ENCODE measurements at regions not wholly inside any gene's neighbourhood (a gene's known extent, or its start where the extent isn't known, plus 50 kb on each side); places are given as distances from the start of the nearest gene placed in this dataset.

DNA sequence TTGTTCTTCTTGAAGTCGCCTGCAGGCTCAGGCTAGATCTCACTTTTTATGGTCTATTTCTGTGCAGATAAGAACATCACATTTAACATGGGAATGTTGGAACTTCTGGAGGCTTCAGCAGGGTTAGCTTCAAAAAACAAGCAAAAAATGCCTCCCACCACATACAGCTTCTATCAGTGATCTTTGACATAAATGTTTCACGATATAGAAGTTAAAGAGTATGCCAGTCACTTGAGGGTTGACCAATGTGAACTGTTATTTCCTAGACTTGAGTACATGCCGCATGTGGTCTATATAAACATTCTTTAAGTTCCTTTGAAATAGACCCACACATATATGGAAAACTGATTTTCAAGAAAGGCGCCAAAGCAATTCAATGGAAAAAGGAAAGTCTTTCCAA, 219.2 kb upstream of the KLF14 start:
- FAIRE-seq (no peak), DNase-seq (ENCODE audit: low read depth, low spot score) (no peak)
- CTCF ChIA-PET: interaction anchor here (1.2 kb wide), 1 partner anchor 11 kb away, joined by 3 read pairs; no protein-coding TSS in a partner anchor
- H2AFZ ChIP-seq (ENCODE audit: low read depth, low read length): no peak overlapping the region
- no peak overlapping the region for H3K27ac ChIP-seq (ENCODE audit: insufficient read depth, low read depth, low read length)
- dilution Hi-C loops (cut with MboI; ENCODE audit: extremely low pct_ligation_motif_present, low sequenced_read_pairs) (no loop called here), intact Hi-C loops (cut with micrococcal nuclease) (no loop called here)
- H4K20me1 ChIP-seq (replicated peaks; ENCODE audit: control insufficient read depth, extremely low read depth, insufficient read depth, low read length): no peaks in the 10 kb centered on the region
- no TSS peak for BruUV-seq (replicated peaks)
- H3K4me3 ChIP-seq (replicated peaks in 1 of 3; ENCODE audit: insufficient read depth in 1 of 3, low read depth in 1 of 3, low read length in 3 of 3): no peak overlapping the region
- POLR2A ChIA-PET: no interaction called here
- no peaks in the 10 kb centered on the region for H3K9me3 ChIP-seq (replicated peaks; ENCODE audit: control insufficient read depth, insufficient read depth, low read length)
- no peak for TF ChIP-seq JUN (IDR thresholded peaks at IDR 0.05; ENCODE audit: borderline replicate concordance, insufficient read depth, insufficient read length, low read depth)
- TF ChIP-seq, protein P1, sequence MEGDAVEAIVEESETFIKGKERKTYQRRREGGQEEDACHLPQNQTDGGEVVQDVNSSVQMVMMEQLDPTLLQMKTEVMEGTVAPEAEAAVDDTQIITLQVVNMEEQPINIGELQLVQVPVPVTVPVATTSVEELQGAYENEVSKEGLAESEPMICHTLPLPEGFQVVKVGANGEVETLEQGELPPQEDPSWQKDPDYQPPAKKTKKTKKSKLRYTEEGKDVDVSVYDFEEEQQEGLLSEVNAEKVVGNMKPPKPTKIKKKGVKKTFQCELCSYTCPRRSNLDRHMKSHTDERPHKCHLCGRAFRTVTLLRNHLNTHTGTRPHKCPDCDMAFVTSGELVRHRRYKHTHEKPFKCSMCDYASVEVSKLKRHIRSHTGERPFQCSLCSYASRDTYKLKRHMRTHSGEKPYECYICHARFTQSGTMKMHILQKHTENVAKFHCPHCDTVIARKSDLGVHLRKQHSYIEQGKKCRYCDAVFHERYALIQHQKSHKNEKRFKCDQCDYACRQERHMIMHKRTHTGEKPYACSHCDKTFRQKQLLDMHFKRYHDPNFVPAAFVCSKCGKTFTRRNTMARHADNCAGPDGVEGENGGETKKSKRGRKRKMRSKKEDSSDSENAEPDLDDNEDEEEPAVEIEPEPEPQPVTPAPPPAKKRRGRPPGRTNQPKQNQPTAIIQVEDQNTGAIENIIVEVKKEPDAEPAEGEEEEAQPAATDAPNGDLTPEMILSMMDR (IDR thresholded peaks at IDR 0.05; ENCODE audit: extremely low read depth in 1 of 2, insufficient read depth in 1 of 2, low read depth in 1 of 2, low read length in 2 of 2): no peak
- TF ChIP-seq MYC (IDR thresholded peaks at IDR 0.05; ENCODE audit: low read depth, low read length): no peak
- no peak for TF ChIP-seq FOS (IDR thresholded peaks at IDR 0.05; ENCODE audit: borderline replicate concordance, insufficient read depth, low read length)
- no peak for TF ChIP-seq POLR2A (IDR thresholded peaks at IDR 0.05; ENCODE audit: low read depth, low read length)
- TF ChIP-seq EZH2 (IDR thresholded peaks at IDR 0.05; ENCODE audit: borderline replicate concordance, low read depth, low read length, severe bottlenecking): no peak
- no peak for TF ChIP-seq GATA2 (IDR thresholded peaks at IDR 0.05; ENCODE audit: insufficient read depth, insufficient read length, low read depth, low read length)
- TF ChIP-seq POLR2AphosphoS5 (IDR thresholded peaks at IDR 0.05; ENCODE audit: insufficient read depth, low read depth, low read length): no peak
- TF ChIP-seq, protein P2, sequence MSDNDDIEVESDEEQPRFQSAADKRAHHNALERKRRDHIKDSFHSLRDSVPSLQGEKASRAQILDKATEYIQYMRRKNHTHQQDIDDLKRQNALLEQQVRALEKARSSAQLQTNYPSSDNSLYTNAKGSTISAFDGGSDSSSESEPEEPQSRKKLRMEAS (IDR thresholded peaks at IDR 0.05; ENCODE audit: insufficient read depth, insufficient read length): no peak
- no peaks in the 10 kb centered on the region for H3K27me3 ChIP-seq (ENCODE audit: control insufficient read depth in 2 of 2, insufficient read depth in 2 of 2, low read length in 2 of 2)
- no peaks in the 10 kb centered on the region for H3K9me1 ChIP-seq (replicated peaks; ENCODE audit: control insufficient read depth, extremely low read depth, insufficient read depth, low read length)
- no peak overlapping the region for H3K9ac ChIP-seq (replicated peaks; ENCODE audit: extremely low read depth, insufficient read depth, low read length)
- peaks cover 0 to 2% of the 10 kb centered on the region in 2 experiments for H3K36me3 ChIP-seq (ENCODE audit: control insufficient read depth in 2 of 2, extremely low read depth in 1 of 2, insufficient read depth in 2 of 2, low read length in 2 of 2)
- H3K79me2 ChIP-seq (ENCODE audit: control insufficient read depth, insufficient read depth, low read length): no peaks in the 10 kb centered on the region
- no peak overlapping the region for H3K4me2 ChIP-seq (ENCODE audit: insufficient read depth, low read length)
- peaks cover 10% of the 10 kb centered on the region for H3K4me1 ChIP-seq (ENCODE audit: control insufficient read depth, extremely low read depth, insufficient read depth, low read length)
